ENCODE measurements at regions not wholly inside any gene's neighbourhood (a gene's known extent, or its start where the extent isn't known, plus 50 kb on each side); places are given as distances from the start of the nearest gene placed in this dataset.

GRCh38 chr6:15956205-15957106 is 172.4 kb upstream of the MYLIP start:
- no peak for DNase-seq (ENCODE audit: low read depth, low spot score)
- no peak overlapping the region for H3K4me3 ChIP-seq (ENCODE audit: low read depth, low read length)
- TF ChIP-seq CTCF (IDR thresholded peaks at IDR 0.05; ENCODE audit: low read depth, low read length): no peak
- in situ Hi-C loops (cut with HindIII; ENCODE audit: low sequenced_read_pairs): no loop called here

DNA sequence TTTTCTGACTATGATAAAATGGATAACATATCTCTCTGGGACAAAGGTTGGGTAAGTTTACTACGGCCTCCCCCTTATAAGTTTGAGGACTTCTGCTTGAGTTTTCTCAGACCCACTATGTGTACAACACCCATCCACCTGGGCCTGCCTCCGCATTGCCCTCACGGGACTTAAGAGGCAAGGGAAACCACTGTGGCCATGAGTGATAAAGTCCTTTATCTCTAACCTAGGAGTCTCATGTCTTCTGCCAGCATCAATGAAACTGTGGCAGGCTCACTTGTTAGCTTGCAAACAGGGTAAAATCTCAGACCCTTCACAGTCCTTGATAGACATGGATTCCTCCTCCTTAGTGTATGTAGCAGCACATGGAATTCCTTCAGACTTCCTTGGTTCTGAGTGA is 173.4 kb upstream of the MYLIP start:
- no peak overlapping the region for H3K4me3 ChIP-seq (ENCODE audit: low read depth, low read length)
- no peak for TF ChIP-seq CTCF (IDR thresholded peaks at IDR 0.05; ENCODE audit: low read depth, low read length)

DNA sequence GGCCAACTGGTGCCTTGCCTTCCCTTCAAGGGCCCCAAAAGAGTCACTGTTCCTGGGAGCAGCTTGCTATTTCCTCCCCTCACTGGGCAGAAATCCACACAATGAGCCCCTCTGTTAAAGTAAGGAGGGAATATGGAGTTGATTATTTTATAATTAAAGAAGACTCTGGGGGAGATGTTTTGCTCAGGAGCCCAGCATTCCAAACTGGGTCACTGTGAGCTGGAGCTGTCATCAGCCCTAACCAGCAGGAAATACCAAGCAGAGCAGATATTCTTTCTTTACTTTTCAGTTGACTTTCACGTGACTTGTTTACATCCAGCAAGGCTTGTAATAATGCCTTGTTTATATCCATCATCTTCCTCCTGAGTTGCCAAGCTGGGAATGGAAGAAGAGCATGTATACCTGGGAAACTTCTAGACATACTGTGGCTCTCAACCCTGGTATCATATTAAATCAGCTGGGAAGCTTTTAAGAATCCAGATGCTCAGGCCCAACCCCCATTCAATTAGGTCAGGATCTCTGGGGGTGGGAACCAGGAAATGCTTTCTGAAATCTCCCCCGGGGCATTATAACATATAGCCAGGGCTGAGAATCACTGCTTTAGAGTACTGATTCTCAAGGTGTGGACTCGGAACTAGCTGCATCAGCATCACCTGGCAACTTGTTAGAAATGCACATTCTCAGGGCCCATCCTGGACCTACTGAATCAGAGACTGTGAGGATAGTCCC is 175.6 kb upstream of the MYLIP start:
- no peak for TF ChIP-seq CTCF (IDR thresholded peaks at IDR 0.05; ENCODE audit: low read depth, low read length)
- in situ Hi-C loops (cut with HindIII; ENCODE audit: low sequenced_read_pairs): no loop called here

More for the DNA sequence above, 173.4 kb upstream of the MYLIP start:
- no peak for DNase-seq (ENCODE audit: low read depth, low spot score)
- in situ Hi-C loops (cut with HindIII; ENCODE audit: low sequenced_read_pairs): no loop called here

GRCh38 chr6:15952231-15953151 is 176.4 kb upstream of the MYLIP start:
- in situ Hi-C loops (cut with HindIII; ENCODE audit: low sequenced_read_pairs): no loop called here
- TF ChIP-seq CTCF (IDR thresholded peaks at IDR 0.05; ENCODE audit: low read depth, low read length): no peak
- no peak for DNase-seq (ENCODE audit: low read depth, low spot score)
- H3K4me3 ChIP-seq (ENCODE audit: low read depth, low read length): no peak overlapping the region

More for the DNA sequence above, 175.6 kb upstream of the MYLIP start:
- no peak overlapping the region for H3K4me3 ChIP-seq (ENCODE audit: low read depth, low read length)
- no peak for DNase-seq (ENCODE audit: low read depth, low spot score)

DNA sequence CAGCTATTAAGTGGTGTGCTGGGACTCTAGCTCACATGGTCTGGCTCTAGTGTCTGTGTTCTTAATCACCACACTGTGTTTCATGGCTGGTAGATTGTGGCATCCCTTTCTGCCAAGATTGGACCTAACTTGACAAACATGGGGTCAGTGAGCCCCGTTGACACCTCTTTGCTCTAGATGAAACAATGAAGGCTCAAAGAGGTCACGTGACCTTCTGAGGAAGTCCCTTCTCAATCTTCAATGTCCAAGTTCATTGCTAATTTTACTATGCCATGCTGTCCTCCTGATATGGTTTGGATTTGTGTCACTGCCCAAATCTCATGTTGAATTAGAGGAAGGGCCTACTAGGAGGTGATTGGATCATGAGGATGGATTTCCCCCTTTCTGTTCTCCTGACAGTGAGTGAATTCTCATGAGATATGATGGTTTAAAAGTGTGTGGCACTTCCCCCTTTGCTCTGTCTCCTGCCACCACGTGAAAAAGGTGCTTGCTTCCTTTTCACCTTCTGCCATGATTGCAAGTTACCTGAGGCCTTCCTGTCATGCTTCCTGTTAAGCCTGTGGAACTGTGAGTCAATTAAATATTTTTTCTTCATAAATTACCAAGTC is 177.8 kb upstream of the MYLIP start:
- DNase-seq (ENCODE audit: low read depth, low spot score): no peak
- no peak overlapping the region for H3K4me3 ChIP-seq (ENCODE audit: low read depth, low read length)
- in situ Hi-C loops (cut with HindIII; ENCODE audit: low sequenced_read_pairs): no loop called here
- no peak for TF ChIP-seq CTCF (IDR thresholded peaks at IDR 0.05; ENCODE audit: low read depth, low read length)

DNA sequence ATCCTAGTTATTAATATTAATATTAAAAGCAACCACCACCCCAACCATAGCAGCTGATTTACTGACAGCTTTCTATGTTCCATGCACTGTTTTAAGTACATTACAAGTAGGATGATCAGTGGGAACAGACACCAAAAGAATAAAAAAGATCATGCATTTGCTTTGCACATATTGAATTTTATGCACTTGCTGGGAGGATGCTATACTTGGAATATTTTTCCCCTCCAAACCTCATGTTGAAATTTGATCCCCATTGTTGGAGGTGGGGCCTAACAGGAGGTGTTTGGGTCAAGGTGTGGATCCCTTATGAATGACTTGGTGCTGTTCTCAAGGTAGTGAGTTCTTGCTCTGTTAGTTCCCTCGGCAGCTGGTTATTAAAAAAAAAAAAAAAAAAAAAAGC is 178.9 kb upstream of the MYLIP start:
- no peak for TF ChIP-seq CTCF (IDR thresholded peaks at IDR 0.05; ENCODE audit: low read depth, low read length)
- in situ Hi-C loops (cut with HindIII; ENCODE audit: low sequenced_read_pairs): no loop called here
- no peak overlapping the region for H3K4me3 ChIP-seq (ENCODE audit: low read depth, low read length)
- no peak for DNase-seq (ENCODE audit: low read depth, low spot score)

Measured in astrocyte of the spinal cord (primary cell).